Uterus (tissue), 3 donors: ENCODE measurements at regions not wholly inside any gene's neighbourhood (a gene's known extent, or its start where the extent isn't known, plus 50 kb on each side); places are given as distances from the start of the nearest gene placed in this dataset.

Experiments
- DNase-seq, 2 donors: peaks; one replicate each; pipeline ENCODE4 v3.0.0-alpha.2; 2019 to 2020
- H3K27ac ChIP-seq, 2 donors: fragments of 200-600 bp; sonication (generic); 1 replicate in 1 of 2; 2 replicates in 1 of 2; pipeline ENCODE4 v1.5.1; 2016 to 2018
- H3K27me3 ChIP-seq, 2 donors: fragments of 200-600 bp; sonication (generic); one replicate each; pipeline ENCODE4 v1.5.1; 2018 to 2019; ENCODE audit warnings: control low read depth in 1 of 2
- H3K36me3 ChIP-seq, 2 donors: fragments of 200-600 bp; sonication (generic); one replicate each; pipeline ENCODE4 v1.5.1; 2019; ENCODE audit warnings: control low read depth in 1 of 2
- H3K4me1 ChIP-seq, 2 donors: fragments of 200-600 bp; sonication (generic); one replicate each; pipeline ENCODE4 v1.5.1; 2018 to 2019; ENCODE audit warnings: control low read depth in 1 of 2
- H3K4me3 ChIP-seq, 2 donors: fragments of 200-600 bp; sonication (generic); 1 replicate in 1 of 2; 2 replicates in 1 of 2; pipeline ENCODE4 v1.5.1; 2018 to 2019; ENCODE audit warnings: mild to moderate bottlenecking in 1 of 2
- H3K9me3 ChIP-seq, 2 donors: fragments of 200-600 bp; sonication (generic); one replicate each; pipeline ENCODE4 v1.5.1; 2019; ENCODE audit warnings: control low read depth in 1 of 2
- CTCF ChIP-seq, 4 experiments: fragments of 200-600 bp in 2 of 4; fragments of 450-650 bp in 2 of 4; sonication (generic) in 2 of 4; IDR thresholded peaks; one replicate each; pipeline ENCODE4 v1.5.1; 2016 to 2019; ENCODE audit warnings: antibody characterized with exemption in 4 of 4, mild to moderate bottlenecking in 2 of 4, moderate library complexity in 1 of 4
- POLR2A ChIP-seq, 2 donors: fragments of 450-650 bp; IDR thresholded peaks; one replicate each; pipeline ENCODE4 v1.6.1; 2016; ENCODE audit warnings: antibody characterized with exemption in 2 of 2, mild to moderate bottlenecking in 1 of 2, moderate library complexity in 1 of 2
- intact Hi-C: fragments of 100-400 bp; cut with DNase I; formaldehyde crosslinking; loops from one replicate; pipeline ENCODE4 v1.15.1; 2023; ENCODE audit warnings: low total_unique reads
- donor health status: DM: yes; HTN: yes; CAD: no.

- Histone ChIP-seq H3K27ac (no peak overlapping the region), H3K27me3 (no peaks in the 10 kb centered on the region), H3K4me1 (no peaks in the 10 kb centered on the region), H3K4me3 (no peak overlapping the region), H3K36me3 (no peaks in the 10 kb centered on the region), H3K9me3 (no peaks in the 10 kb centered on the region)
- DNase-seq = no peak
- TF ChIP-seq POLR2A (IDR thresholded peaks at IDR 0.05) (no peak), CTCF (IDR thresholded peaks at IDR 0.05) (no peak)
- intact Hi-C loops = no loop called here
Measured at GRCh38 chr10:59562126-59562525, 147.5 kb downstream of the SLC16A9 start.

GRCh38 chr10:59561477-59562121, 148.1 kb downstream of the SLC16A9 start:
- Histone ChIP-seq H3K36me3 (no peaks in the 10 kb centered on the region), H3K9me3 (no peaks in the 10 kb centered on the region), H3K27me3 (no peaks in the 10 kb centered on the region), H3K4me1 (no peaks in the 10 kb centered on the region), H3K27ac (no peak overlapping the region), H3K4me3 (no peak overlapping the region)
- intact Hi-C loops = no loop called here
- TF ChIP-seq CTCF (IDR thresholded peaks at IDR 0.05) (no peak), POLR2A (IDR thresholded peaks at IDR 0.05) (no peak)
- DNase-seq = no peak

GRCh38 chr10:59560990-59561389, 148.7 kb downstream of the SLC16A9 start:
- Histone ChIP-seq H3K36me3 (no peaks in the 10 kb centered on the region), H3K27me3 (no peaks in the 10 kb centered on the region), H3K27ac (no peak overlapping the region), H3K9me3 (no peaks in the 10 kb centered on the region), H3K4me3 (no peak overlapping the region), H3K4me1 (no peaks in the 10 kb centered on the region)
- TF ChIP-seq POLR2A (IDR thresholded peaks at IDR 0.05) = no peak
- TF ChIP-seq CTCF (IDR thresholded peaks at IDR 0.05) = no peak
- intact Hi-C loops = no loop called here
- no peak for DNase-seq

GRCh38 chr10:59560161-59560560, 149.5 kb downstream of the SLC16A9 start:
- no peak for DNase-seq
- TF ChIP-seq CTCF (IDR thresholded peaks at IDR 0.05) (no peak), POLR2A (IDR thresholded peaks at IDR 0.05) (no peak)
- Histone ChIP-seq H3K4me3 (no peak overlapping the region), H3K27ac (no peak overlapping the region), H3K27me3 (no peaks in the 10 kb centered on the region), H3K4me1 (no peaks in the 10 kb centered on the region), H3K36me3 (no peaks in the 10 kb centered on the region), H3K9me3 (no peaks in the 10 kb centered on the region)
- intact Hi-C loops = no loop called here

- DNase-seq = no peak
- H3K4me3 ChIP-seq = no peak overlapping the region
- intact Hi-C loops = no loop called here
- H3K9me3 ChIP-seq = no peaks in the 10 kb centered on the region
- TF ChIP-seq CTCF (IDR thresholded peaks at IDR 0.05) = no peak
- TF ChIP-seq POLR2A (IDR thresholded peaks at IDR 0.05) = no peak
- no peaks in the 10 kb centered on the region for H3K4me1 ChIP-seq
- no peaks in the 10 kb centered on the region for H3K36me3 ChIP-seq
- no peak overlapping the region for H3K27ac ChIP-seq
- H3K27me3 ChIP-seq = no peaks in the 10 kb centered on the region
Measured at GRCh38 chr10:59558066-59558465, 151.6 kb downstream of the SLC16A9 start.
